Stimulated activated CD4-positive, alpha-beta T cell treated with anti-CD3 and anti-CD28 coated beads, Interleukin-4, amount 100 ng/mL, for 1 hour (primary cell): ENCODE measurements at regions not wholly inside any gene's neighbourhood (a gene's known extent, or its start where the extent isn't known, plus 50 kb on each side); places are given as distances from the start of the nearest gene placed in this dataset.

Source experiments
- DNase-seq: peaks from one replicate; pipeline ENCODE4 v3.0.0-alpha.2; 2020

- no peak for DNase-seq
These were observed 471.4 kb downstream of the MN1 start for GRCh38 chr22:27329966-27330645.

GRCh38 chr22:27331526-27332281 lies 469.9 kb downstream of the MN1 start:
- DNase-seq, result no peak

GRCh38 chr22:27335102-27335660 lies 466.4 kb downstream of the MN1 start:
- no peak for DNase-seq

GRCh38 chr22:27336151-27337090 lies 465.1 kb downstream of the MN1 start:
- no peak for DNase-seq

GRCh38 chr22:27337676-27338075 lies 463.9 kb downstream of the MN1 start:
- DNase-seq, result no peak

- no peak for DNase-seq
These were observed 461.5 kb downstream of the MN1 start for GRCh38 chr22:27340047-27340446.

- no peak for DNase-seq
These were observed 457.0 kb downstream of the MN1 start for GRCh38 chr22:27344546-27344945.

GRCh38 chr22:27345691-27346090 lies 455.9 kb downstream of the MN1 start:
- DNase-seq, result no peak

- no peak for DNase-seq
These were observed 453.6 kb downstream of the MN1 start for GRCh38 chr22:27347951-27348350.

GRCh38 chr22:27348634-27349033 lies 452.9 kb downstream of the MN1 start:
- DNase-seq, result no peak

GRCh38 chr22:27349456-27349855 lies 452.1 kb downstream of the MN1 start:
- DNase-seq, result no peak

GRCh38 chr22:27350306-27350705 lies 451.2 kb downstream of the MN1 start:
- no peak for DNase-seq

GRCh38 chr22:27352426-27352825 lies 449.1 kb downstream of the MN1 start:
- no peak for DNase-seq

- no peak for DNase-seq
These were observed 443.3 kb downstream of the MN1 start for GRCh38 chr22:27358096-27358870.

- DNase-seq, result no peak
These were observed 431.3 kb downstream of the MN1 start for GRCh38 chr22:27370269-27370668.

GRCh38 chr22:27370987-27371386 lies 430.6 kb downstream of the MN1 start:
- DNase-seq, result no peak

GRCh38 chr22:27372364-27372763 lies 429.2 kb downstream of the MN1 start:
- no peak for DNase-seq

GRCh38 chr22:27372969-27373670 lies 428.4 kb downstream of the MN1 start:
- DNase-seq, result no peak

- no peak for DNase-seq
These were observed 423.9 kb downstream of the MN1 start for GRCh38 chr22:27377501-27378295.

- DNase-seq, result no peak
These were observed 423.2 kb downstream of the MN1 start for GRCh38 chr22:27378311-27378800.

GRCh38 chr22:27378995-27379394 lies 422.6 kb downstream of the MN1 start:
- no peak for DNase-seq
